Stimulated activated naive CD8-positive, alpha-beta T cell treated with anti-CD3 and anti-CD28 coated beads, Interleukin-15, Interleukin-2, amounts not matched to agents 100 ng/mL and 50 ng/mL, for 24 hours (primary cell): ENCODE measurements at regions not wholly inside any gene's neighbourhood (a gene's known extent, or its start where the extent isn't known, plus 50 kb on each side); places are given as distances from the start of the nearest gene placed in this dataset.

Experiments
- H3K27ac Mint-ChIP-seq: one replicate; pipeline ENCODE4 v1.8.0; 2021; ENCODE audit warnings: mild to moderate bottlenecking, mixed read lengths
- H3K27me3 Mint-ChIP-seq: one replicate; pipeline ENCODE4 v1.8.0; 2021; ENCODE audit warnings: mixed read lengths
- H3K36me3 Mint-ChIP-seq: one replicate; pipeline ENCODE4 v1.8.0; 2021; ENCODE audit warnings: low read depth, mixed read lengths
- H3K4me1 Mint-ChIP-seq: one replicate; pipeline ENCODE4 v1.8.0; 2021; ENCODE audit warnings: low read depth, mixed read lengths
- H3K4me3 Mint-ChIP-seq: one replicate; pipeline ENCODE4 v1.8.0; 2021; ENCODE audit warnings: mild to moderate bottlenecking, mixed read lengths
- H3K9me3 Mint-ChIP-seq: one replicate; pipeline ENCODE4 v1.8.0; 2021; ENCODE audit warnings: mixed read lengths

DNA sequence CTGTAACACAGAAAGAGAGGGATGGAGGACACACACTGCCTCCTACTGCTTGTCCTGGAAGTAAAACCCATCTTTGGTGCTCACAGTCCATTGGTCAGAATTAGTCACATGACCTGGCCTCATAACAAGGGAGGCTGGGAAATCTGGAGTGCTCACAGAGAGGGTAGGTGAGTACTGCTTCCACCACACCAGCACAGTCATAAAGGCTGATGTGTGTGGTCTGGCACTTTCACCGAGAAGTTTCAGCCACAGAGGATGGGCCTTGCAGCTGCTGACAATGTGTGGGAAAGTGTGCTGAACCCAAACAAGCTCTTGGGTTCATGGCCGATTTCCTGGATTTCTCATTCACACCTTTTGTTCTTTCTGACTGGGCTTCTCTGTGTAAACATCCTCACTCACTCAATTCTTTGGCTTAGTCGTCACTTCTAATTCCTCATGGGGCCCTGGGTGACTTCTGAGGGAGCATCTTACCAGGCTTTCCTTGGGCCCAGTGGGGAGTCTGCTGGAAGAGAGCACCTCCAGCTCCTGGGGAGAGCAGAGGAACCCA is 100.7 kb downstream of the ASB7 start:
- H3K27ac Mint-ChIP-seq = no peak overlapping the region
- H3K27me3 Mint-ChIP-seq = peaks cover 19% of the 10 kb centered on the region

DNA sequence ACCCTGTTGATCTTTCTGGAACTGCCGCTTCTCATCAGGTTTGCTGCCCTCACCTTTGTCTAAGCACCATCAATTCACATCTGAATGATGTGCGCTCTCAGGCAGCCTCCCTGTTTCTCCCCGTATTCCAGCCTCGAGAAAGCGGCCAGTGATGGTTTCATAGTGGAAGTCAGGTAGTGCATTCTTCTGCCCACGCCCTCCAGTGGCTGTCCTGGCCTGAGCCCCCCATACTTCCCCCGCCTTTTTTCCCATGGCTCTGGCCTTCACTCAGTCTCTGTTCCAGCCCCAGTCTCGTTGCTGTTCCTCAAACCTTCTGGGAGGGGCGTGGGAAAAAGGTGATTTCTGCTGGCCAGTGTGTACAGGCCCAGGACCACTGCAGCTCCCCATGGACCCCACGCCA is 101.3 kb downstream of the ASB7 start:
- Mint-ChIP-seq H3K4me1 (no peaks in the 10 kb centered on the region), H3K9me3 (peaks cover 7% of the 10 kb centered on the region), H3K27ac (no peak overlapping the region), H3K27me3 (peaks cover 16% of the 10 kb centered on the region), H3K36me3 (no peaks in the 10 kb centered on the region), H3K4me3 (no peak overlapping the region)

More for the DNA sequence above, 100.7 kb downstream of the ASB7 start:
- H3K36me3 Mint-ChIP-seq = no peaks in the 10 kb centered on the region
- H3K4me1 Mint-ChIP-seq = no peaks in the 10 kb centered on the region
- peaks cover 7% of the 10 kb centered on the region for H3K9me3 Mint-ChIP-seq
- H3K4me3 Mint-ChIP-seq = no peak overlapping the region

DNA sequence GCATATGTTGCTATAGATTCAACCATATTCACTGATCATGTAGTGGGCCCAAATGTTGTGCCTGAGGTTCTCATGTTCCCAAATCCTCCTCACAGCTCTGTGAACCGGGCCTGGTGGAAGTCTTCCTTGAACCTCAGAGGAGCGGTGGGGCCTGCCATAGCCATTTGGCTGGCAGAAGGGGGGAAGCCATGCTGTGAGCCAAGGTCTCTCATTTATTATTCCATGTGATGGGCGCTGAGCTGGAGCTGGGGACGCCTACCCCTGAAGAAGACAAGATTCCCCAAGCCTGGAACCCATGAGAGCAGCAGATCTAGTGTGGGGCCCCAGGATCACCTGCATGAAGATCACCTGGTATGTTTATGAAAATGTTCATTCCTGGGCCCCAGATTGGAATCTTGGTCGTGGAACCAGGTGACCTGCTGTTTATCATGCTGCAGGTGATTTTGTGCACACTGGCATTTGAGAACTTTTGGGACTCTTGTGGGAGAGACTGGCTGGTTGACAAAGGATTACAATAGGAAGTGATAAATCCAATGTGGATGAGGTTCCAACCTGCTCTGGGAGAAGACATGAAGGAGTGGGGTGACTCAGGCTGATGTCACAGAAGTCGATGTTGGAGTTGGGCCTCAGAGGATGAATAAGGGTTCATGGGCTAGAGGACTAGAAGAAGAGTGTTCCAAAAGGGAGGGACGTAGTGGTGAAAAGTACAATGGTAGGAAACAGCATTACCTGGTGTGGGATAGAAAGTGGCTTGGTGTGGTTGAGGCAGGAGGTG is 102.1 kb downstream of the ASB7 start:
- Mint-ChIP-seq H3K4me3 (no peak overlapping the region), H3K27me3 (peaks cover 16% of the 10 kb centered on the region), H3K36me3 (no peaks in the 10 kb centered on the region), H3K9me3 (peaks cover 7% of the 10 kb centered on the region), H3K27ac (no peak overlapping the region), H3K4me1 (no peaks in the 10 kb centered on the region)

DNA sequence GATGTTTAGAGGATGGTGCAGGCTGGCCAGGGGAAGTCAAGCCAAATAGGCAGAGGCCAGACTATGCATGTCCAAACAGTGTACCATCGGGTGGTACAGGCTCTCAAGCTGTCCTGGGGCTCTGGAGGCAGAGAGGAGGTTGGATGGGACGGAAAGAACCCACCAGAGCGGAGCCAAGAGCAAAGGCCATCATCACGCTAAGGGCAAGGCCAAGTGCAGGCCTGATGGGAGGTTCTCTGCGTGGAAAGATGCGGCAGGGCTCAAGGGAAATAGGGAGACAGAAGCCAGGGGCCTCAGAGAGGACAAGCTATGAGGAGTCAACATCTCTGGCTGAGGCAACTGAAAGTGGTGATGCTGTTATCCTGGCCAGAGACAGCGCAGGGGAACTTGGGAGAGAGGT is 102.7 kb downstream of the ASB7 start:
- Mint-ChIP-seq H3K4me3 (no peak overlapping the region), H3K36me3 (no peaks in the 10 kb centered on the region), H3K27me3 (peaks cover 16% of the 10 kb centered on the region), H3K9me3 (peaks cover 12% of the 10 kb centered on the region), H3K4me1 (no peaks in the 10 kb centered on the region), H3K27ac (no peak overlapping the region)

DNA sequence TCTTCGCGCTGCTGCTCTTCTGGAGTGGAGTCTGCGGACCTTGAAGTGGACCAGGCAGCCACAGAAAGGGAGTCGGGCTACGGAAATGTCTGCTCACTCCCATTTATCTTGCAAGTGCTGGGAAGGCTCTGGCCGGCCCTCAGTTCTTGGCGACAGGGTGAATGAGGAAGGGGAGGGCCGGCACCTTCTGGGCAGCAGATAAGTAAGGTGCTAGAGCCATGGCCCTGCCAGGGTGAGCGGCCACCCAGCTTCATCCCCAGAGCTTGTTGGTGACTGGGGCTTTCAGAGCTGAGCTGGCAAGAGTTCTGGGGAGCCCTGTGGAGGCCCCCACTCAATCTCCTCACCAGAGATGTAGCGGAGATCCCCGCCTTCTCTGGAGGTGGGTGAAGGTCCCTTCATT is 103.5 kb downstream of the ASB7 start:
- H3K4me1 Mint-ChIP-seq = no peaks in the 10 kb centered on the region
- peaks cover 16% of the 10 kb centered on the region for H3K27me3 Mint-ChIP-seq
- H3K27ac Mint-ChIP-seq = no peak overlapping the region
- H3K4me3 Mint-ChIP-seq = no peak overlapping the region
- H3K36me3 Mint-ChIP-seq = no peaks in the 10 kb centered on the region
- peaks cover 18% of the 10 kb centered on the region for H3K9me3 Mint-ChIP-seq

DNA sequence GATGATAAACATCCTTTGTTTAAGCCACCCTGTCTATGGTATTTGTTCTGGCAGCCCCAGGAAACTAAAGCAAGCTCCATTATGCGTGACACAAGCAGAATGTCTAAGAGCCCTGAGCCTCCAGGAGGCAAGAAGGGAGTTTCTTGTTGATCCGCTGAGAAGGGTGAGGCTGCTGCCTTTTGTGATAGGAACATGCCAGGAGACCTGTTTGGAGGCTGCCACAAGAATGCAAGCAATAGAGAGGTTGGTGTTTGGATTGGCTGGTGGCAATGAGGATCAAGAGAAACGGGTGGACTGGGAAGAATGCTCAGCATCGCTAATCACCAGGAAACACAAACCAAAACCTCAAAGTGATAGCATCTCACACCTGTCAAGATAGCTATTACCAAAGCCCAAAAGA is 104.8 kb downstream of the ASB7 start:
- Mint-ChIP-seq H3K27me3 (peaks cover 12% of the 10 kb centered on the region), H3K9me3 (peaks cover 18% of the 10 kb centered on the region), H3K36me3 (no peaks in the 10 kb centered on the region), H3K4me3 (no peak overlapping the region), H3K4me1 (no peaks in the 10 kb centered on the region), H3K27ac (no peak overlapping the region)

DNA sequence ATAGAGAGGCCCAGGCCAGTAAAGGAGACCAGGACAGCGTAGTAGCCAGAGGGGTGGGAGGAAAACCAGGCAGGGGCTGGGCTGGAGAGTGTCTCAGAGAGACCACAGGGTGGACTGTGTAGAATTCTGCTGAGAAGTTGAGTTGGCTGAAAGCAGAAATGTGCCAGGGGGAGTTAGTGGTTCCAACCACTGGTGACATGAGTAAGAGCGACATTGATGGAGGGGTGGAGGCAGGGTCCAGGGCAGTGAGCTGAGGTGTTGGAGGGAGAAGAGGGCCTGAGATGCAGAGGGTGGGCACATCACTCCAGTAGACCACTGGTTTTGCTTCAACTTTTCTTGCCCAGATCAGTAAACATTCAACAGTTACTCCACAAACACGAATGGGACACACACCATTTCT is 106.5 kb downstream of the ASB7 start:
- H3K4me3 Mint-ChIP-seq = no peak overlapping the region
- H3K27ac Mint-ChIP-seq = no peak overlapping the region
- peaks cover 18% of the 10 kb centered on the region for H3K9me3 Mint-ChIP-seq
- no peaks in the 10 kb centered on the region for H3K4me1 Mint-ChIP-seq
- peaks cover 12% of the 10 kb centered on the region for H3K27me3 Mint-ChIP-seq
- H3K36me3 Mint-ChIP-seq = no peaks in the 10 kb centered on the region

DNA sequence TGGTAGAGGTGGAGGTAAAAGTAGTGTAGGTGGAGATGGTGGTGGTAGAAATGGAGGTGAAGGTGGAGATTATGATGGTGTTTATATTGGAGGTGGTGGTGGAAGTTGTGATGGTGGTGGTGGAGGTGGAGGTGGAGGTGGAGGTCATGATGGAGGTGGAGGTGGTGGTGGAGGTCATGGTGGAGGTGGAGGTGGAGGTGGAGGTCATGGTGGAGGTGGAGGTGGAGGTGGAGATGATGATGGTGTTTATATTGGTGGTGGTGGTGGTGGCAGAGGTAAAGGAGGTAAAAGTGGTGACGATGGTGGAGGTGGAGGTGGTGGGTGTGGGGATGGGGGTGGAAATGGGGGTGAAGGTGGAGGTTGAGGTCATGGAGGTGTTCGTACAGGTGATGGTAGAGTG is 107.8 kb downstream of the ASB7 start:
- Mint-ChIP-seq H3K27me3 (peaks cover 5% of the 10 kb centered on the region), H3K36me3 (no peaks in the 10 kb centered on the region), H3K4me1 (no peaks in the 10 kb centered on the region), H3K9me3 (peaks cover 12% of the 10 kb centered on the region), H3K27ac (no peak overlapping the region), H3K4me3 (no peak overlapping the region)

DNA sequence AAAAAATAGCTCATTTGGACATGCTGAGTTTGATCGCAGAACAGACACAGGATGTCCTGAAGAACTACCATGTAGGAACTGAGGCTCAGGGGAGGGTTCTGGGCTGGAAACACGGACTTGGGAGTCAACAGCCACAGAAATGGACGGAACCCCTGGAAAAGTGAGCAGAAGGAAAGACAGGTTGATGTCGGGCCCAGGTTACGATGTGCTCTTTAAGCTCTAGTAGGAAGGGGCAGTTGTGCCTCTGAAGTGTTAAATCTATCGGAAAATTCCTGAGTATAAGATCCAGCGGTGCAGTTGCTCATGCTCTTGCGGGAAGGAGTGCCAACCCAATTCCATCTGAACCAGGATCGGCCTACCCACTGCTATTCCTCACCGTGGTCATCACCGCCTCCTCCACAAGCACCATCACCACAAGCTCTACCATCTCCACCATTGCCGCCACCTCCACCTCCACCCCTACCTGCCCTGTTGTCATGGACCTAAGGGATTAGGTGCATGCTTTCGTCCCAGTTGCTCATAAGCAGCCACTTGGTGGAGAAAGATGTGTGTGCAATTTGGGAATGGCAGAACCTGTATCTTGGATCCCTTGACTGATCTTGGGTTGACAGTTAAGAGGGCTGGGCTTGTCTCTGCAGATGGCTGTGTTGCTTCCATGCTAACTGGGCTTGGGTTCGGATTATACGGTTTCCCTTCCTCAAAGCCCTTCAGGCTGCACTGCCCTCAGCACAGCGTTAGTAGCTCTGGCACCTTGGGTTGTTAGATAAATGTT is 108.5 kb downstream of the ASB7 start:
- H3K36me3 Mint-ChIP-seq = no peaks in the 10 kb centered on the region

DNA sequence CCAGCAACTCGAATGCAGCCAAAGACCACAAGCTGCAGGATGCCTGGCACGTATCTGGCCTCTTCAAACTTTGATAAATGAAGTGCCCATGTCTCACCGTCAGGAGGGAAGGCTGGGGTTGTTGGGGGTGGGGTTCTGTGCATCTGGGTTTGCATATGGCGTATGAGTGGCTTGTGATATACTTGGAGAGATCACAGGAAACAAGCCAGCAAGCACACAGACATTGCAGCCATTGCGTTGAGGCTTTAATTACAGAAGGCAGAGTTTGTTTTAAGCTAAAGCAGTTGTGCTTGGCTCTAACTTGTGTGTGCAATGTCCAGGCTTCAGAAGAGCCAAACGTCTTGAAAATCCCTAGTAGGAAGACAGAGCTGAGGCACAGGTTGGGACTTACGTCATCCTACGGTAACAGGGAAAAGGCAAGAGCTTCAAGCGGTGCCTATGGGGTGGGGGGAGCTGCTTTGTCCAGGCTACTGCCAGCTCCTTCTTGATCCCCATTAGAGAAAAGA is 109.2 kb downstream of the ASB7 start:
- H3K4me3 Mint-ChIP-seq = no peak overlapping the region
- peaks cover 11% of the 10 kb centered on the region for H3K9me3 Mint-ChIP-seq
- H3K36me3 Mint-ChIP-seq = no peaks in the 10 kb centered on the region
- no peaks in the 10 kb centered on the region for H3K4me1 Mint-ChIP-seq
- peaks cover 4% of the 10 kb centered on the region for H3K27me3 Mint-ChIP-seq
- no peak overlapping the region for H3K27ac Mint-ChIP-seq

More for the DNA sequence above, 108.5 kb downstream of the ASB7 start:
- peaks cover 4% of the 10 kb centered on the region for H3K27me3 Mint-ChIP-seq
- H3K4me3 Mint-ChIP-seq = no peak overlapping the region
- no peak overlapping the region for H3K27ac Mint-ChIP-seq
- H3K9me3 Mint-ChIP-seq = peaks cover 11% of the 10 kb centered on the region
- no peaks in the 10 kb centered on the region for H3K4me1 Mint-ChIP-seq

DNA sequence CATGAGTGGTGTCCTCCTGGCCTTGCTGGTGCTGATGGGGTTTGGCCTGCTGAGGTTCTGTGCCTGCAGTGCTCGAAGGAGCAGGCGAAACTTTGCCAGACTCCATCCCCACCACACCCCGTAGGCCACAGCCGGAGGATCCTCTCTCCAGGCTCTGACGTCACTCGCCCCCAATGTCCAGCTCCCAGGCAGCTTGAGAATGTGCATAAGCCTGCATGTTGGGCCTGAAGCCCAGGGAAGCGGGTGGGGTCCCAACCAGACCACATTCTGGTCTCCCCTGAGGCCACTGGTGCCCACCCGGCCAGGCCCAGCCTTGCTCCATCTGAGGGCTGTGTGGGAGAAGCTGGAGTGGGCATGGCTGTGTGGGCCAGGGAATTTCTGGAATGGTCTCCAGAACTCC is 109.8 kb downstream of the ASB7 start:
- H3K36me3 Mint-ChIP-seq = no peaks in the 10 kb centered on the region
- peaks cover 2% of the 10 kb centered on the region for H3K27me3 Mint-ChIP-seq
- H3K4me3 Mint-ChIP-seq = no peak overlapping the region
- H3K27ac Mint-ChIP-seq = no peak overlapping the region
- peaks cover 11% of the 10 kb centered on the region for H3K9me3 Mint-ChIP-seq
- H3K4me1 Mint-ChIP-seq = no peaks in the 10 kb centered on the region

DNA sequence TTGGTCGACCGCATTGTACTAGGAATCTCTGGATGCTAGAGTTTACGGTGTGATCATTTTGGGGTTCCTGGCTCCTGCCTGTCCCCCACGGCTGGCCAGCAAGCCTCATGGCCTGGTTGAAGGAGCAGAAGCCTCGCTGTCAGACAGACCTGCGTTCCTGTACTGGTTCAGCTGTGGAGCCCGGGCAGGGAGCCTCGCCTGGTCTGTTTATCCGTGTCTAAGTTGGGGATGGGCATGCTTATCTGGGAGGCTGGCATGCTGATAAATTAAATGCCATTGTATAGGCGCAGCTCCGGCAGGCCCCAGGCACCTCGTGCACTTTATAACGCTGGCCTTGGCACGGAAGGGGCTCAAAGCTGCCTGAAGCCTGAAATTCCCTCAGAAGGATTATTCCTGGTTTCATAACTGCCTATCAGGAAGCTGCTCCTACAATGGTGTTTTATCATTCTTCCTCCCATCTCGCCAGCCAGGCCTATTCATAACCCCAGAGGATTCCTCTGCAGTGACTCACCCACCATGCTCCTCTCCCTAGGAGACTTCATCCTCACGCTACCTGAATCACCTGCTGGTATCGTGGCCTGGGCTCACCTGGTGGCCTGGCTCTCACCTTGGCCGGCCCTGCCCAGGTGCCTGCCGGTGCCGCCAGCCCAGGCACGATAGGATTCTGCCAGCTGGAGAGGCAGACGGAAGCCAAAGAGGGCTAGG is 110.9 kb downstream of the ASB7 start:
- peaks cover 11% of the 10 kb centered on the region for H3K9me3 Mint-ChIP-seq
- no peak overlapping the region for H3K27ac Mint-ChIP-seq
- no peaks in the 10 kb centered on the region for H3K4me1 Mint-ChIP-seq
- no peaks in the 10 kb centered on the region for H3K36me3 Mint-ChIP-seq
- H3K27me3 Mint-ChIP-seq = no peaks in the 10 kb centered on the region
- no peak overlapping the region for H3K4me3 Mint-ChIP-seq

DNA sequence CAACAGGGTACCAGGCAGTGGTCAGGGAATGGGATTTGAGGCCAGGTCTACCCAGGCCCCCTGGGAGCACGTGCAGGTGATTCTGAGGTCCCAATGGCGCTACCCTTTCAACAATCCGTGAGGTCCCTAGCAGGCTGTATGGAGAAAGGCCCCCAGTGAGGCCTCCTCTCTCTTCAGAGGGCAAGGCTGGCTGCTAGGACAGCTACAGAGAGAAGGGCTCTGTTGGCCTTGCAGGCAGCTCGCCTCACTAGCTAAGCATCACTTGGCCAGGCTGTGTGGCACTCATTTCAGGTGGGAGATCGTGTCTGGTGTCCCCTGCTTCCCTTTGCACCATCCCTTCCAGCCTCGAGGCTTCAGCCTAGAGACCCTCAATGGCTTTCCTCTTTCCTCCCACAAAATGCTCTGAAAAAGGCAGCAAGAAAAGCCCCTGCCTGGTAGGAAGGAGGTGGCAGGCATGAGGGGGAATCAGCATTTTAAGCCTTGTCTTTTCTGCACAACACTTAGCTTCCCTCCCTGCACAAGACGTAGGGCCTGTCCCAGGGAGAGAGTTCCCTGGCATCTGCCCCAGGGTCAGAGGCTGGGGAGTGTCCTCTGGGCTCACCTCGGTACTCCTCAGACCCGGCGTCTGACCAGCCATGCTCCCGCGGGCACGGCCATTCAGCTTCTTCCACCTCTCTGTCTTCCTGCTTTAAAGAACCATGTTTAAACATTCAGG is 111.8 kb downstream of the ASB7 start:
- H3K9me3 Mint-ChIP-seq = peaks cover 11% of the 10 kb centered on the region
- H3K27ac Mint-ChIP-seq = no peak overlapping the region
- no peaks in the 10 kb centered on the region for H3K36me3 Mint-ChIP-seq
- no peak overlapping the region for H3K4me3 Mint-ChIP-seq
- H3K27me3 Mint-ChIP-seq = no peaks in the 10 kb centered on the region
- no peaks in the 10 kb centered on the region for H3K4me1 Mint-ChIP-seq

DNA sequence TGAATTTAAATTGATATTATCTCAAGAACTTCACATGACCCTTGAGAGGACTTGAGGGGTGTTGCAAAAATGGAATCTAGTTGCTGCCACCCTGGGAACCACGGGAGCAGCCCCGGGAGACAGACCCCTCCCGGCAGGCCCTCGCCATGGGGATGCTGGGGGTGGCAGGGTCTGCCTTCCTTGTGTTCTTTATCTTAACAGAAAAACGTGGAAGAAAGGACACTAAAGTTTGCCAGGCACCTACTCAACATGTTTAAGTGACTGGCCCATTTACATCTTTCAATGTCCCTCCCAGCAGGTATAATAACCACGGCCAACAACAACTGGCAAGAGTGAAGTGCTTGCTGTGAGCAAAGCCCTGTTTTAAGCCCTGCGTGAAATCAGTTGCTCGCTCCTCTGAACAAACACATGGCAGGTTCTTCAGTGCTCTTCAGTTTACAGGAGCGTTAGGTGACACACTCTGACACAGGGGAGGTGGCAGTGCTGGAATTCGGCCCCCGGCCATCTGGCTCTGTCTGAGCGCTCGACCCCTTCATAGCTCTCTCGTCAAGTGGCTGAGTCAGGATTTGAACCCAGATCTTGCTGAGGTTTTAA is 112.5 kb downstream of the ASB7 start:
- no peaks in the 10 kb centered on the region for H3K36me3 Mint-ChIP-seq
- H3K9me3 Mint-ChIP-seq = peaks cover 8% of the 10 kb centered on the region
- H3K4me3 Mint-ChIP-seq = no peak overlapping the region
- no peaks in the 10 kb centered on the region for H3K27me3 Mint-ChIP-seq
- no peaks in the 10 kb centered on the region for H3K4me1 Mint-ChIP-seq
- no peak overlapping the region for H3K27ac Mint-ChIP-seq
